NCI-H2171 treated with DMSO at 0.1 percent for 48 hours (cell line): ENCODE measurements at regions not wholly inside any gene's neighbourhood (a gene's known extent, or its start where the extent isn't known, plus 50 kb on each side); places are given as distances from the start of the nearest gene placed in this dataset.

Source experiments
- DNase-seq: peaks from one replicate; lab custom pipeline; 2025; lab: John Stamatoyannopoulos, UW

DNA sequence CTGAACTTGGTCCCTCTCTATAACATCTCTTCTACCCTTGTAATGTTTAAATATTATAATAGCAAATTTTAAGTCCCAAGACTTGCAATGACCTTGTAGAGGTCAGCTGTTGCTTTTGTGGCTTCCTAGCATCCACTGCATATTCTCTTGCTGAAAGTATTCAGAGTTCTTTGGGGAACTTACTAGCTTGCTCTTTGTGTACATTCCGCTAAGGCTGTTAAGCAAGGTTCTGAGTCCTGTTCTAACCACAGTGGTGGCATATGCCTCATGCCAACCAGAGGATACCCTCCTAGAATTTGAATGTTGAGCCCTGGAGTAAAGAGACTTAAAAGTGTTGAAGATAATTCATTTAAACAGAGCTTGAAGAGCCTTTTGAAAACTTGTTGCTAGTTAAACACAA is 570.9 kb downstream of the TLE1 start:
- no peak for DNase-seq

GRCh38 chr9:81116340-81117137 is 572.8 kb downstream of the TLE1 start:
- DNase-seq: peak; percentile 86

DNA sequence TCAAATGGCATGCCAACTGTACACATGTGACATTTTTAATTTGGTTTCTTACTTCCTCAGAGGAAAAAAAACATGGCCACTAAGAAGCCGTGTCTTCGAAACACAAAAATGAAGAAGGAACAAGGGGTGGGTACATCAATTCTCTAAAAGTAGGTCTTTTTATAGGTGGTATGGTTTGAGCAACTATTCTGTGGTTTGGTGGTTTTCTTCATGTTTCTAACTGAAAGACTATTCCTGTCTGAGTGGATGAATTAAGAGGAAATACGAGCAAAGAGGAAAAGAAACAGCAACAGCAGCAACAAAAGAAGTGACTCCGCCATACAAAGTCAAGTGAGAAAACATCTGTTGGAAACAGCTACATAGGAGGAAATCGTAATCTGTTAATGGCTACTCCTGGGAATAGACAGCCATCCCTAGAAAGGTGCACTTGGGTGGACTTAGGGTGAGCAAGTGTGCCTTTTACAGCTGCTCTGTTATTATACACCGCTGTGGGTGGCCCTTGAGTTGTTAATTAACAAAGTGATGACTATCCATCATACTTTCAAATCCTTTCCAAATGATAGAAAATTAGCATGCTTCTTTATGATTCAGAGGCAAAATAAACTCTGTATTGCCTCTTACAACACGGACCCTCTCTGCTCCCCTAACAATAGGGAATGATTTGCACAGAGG is 575.8 kb downstream of the TLE1 start:
- peak; percentile 57 for DNase-seq

GRCh38 chr9:81112627-81113452 is 576.5 kb downstream of the TLE1 start:
- peak; percentile 44 for DNase-seq

DNA sequence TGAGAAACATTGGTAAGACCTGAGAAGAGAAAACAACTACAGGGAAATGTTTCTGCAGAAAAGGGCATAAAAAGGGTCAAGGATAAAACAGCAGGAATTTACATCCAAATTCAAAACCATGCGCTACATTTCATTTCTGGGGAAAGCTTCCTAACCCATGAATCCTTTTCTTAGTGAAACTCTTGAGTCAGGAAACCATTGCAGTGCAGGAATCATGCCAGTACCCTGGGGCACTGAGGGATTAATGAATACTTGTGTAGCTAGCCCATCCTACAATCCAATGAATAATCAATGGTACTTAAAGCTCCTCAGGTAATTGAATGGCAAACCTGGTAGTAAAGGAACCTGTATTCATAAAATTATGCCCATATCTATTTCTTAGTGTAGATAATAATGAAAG is 580.5 kb downstream of the TLE1 start:
- DNase-seq: no peak

- DNase-seq: no peak
These were observed 581.0 kb downstream of the TLE1 start for GRCh38 chr9:81108391-81108790.

DNA sequence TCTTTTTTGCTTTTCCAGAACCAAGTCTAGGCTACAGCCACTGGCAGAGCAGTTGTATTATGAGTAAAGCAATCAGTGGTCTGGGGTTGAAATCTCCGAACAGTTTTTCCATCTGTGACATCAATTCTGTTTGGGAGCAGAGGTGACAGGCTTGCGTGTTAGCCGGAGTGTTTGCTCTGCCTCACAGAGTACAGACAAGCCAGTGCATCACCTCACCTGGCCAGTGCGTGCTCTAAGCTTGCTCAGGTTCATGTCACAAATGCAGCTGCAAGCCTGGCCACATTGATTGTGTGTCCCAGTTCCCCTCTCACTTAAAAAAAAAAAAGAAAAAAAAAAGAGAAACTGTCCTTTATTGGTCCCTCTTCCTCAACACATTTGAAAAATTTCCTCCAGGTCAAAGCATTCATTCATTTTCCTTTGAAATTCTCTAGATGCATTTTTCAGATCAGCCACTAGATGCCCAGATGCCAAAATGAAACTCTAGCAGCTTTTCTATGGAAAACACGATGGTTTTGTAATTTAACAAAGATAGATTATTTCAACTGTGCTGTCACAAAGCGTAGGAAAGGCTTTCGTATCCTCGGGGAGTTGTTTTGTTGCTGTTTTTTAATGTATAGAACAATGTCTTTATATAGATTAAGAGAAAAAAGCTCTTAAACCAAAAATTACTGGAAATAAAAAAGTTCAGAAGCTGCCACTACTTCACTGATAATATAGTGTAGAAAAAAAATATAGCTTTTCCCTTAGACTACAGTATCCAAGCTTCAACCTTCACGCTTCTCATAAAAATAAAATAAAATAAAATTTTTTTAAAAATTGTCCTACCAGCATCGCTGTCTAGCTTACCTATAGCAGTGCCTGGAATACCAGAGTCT is 585.5 kb downstream of the TLE1 start:
- DNase-seq: peak; percentile 4

GRCh38 chr9:81097131-81097847 is 592.1 kb downstream of the TLE1 start:
- DNase-seq: no peak

- DNase-seq: no peak
These were observed 592.7 kb downstream of the TLE1 start for GRCh38 chr9:81096625-81097024.

DNA sequence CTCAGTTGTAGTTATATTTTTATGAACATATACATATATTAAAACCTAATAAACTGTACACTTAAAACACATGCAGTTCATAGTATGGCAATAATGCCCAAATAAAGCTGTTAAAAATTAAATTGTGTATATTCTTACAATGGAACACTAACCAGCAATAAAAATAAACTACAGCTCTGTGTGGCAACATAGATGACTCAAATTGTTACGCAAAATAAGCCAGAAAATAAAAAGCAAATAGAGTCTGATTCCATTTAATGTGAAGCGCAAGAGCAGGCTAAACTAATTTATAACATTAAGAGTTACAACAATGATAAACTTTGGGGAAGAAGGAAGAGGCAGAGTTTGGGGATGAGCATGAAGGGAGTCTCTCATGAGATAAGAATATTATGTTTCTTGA is 597.3 kb downstream of the TLE1 start:
- DNase-seq: no peak

GRCh38 chr9:81088341-81088740 is 601.0 kb downstream of the TLE1 start:
- no peak for DNase-seq

GRCh38 chr9:81086416-81086815 is 602.9 kb downstream of the TLE1 start:
- DNase-seq: no peak

- no peak for DNase-seq
These were observed 605.4 kb downstream of the TLE1 start for GRCh38 chr9:81083854-81084512.

GRCh38 chr9:81083067-81083466 is 606.3 kb downstream of the TLE1 start:
- DNase-seq: no peak

DNA sequence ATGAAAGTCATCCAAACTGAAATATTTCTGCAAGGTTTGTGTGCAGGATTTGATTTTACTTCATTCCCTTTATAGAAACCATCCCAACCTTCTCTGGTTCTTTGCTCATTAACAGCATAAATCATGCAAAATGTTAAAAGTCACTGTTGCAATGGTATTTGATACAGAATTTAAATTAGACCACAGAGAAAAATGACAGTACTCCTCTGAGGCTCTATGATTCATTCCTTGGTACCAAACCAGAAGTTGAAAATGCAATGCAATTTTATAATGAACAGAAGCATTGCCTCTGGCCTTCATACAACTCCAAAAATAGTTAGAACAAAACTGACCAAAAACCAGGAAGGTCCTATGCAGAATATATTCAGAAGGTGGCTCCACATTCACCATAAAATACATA is 607.1 kb downstream of the TLE1 start:
- DNase-seq: no peak

GRCh38 chr9:81080900-81081299 is 608.4 kb downstream of the TLE1 start:
- no peak for DNase-seq

GRCh38 chr9:81080185-81080584 is 609.2 kb downstream of the TLE1 start:
- no peak for DNase-seq

DNA sequence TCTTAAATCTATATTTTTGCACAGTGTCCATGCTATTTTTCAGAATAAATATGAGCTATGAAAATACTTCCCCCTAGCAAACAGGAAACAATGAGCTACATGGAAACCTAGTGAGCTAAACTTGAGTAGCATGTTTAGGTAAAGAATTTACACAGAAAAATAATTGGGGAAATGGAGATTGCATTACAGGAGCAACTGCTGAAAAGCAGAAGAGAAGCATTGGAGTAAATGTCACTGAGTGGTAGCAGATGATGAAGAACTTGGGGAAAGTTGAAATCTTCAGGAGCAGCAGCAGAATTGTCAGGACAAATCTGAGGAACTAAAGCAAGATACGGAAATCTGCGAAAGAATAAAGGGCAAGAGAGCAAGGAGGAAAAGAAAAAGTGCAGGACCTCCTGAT is 610.3 kb downstream of the TLE1 start:
- DNase-seq: no peak

DNA sequence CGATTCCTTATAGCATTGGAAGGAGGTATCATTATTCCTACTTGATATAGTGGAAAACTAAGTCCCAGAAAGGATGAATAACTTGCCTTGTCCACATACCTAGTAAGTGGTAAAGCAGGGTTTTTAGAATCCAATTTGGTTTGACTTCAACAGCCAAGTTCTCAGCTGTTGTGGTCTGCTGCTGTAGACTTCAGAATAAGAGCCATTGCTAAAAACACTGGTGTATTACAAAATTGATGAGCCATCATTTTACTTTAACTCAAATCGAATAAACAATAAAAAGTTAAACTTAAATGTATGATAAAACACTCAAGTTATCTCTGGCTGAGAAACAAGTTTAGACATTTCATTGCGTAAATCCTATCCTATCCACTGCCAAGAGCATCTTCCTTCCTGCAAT is 610.8 kb downstream of the TLE1 start:
- DNase-seq: no peak

DNA sequence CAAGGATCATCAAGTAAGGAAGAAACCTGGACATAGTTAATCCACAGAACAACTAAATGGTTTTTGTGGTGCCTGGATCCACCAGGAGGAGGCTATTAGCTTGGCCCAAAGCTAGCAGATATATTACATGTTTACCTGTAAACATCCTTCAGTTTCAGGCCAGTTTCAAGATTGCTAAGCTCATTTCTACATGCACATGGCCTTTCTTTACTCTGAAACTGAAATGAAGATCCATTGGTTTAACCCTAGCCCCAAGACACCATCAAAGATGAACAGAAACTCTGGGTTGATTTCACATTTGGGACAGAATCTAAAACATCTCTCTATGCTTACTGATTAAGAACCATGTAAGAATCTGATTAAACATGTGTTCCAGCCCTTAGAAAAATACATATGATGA is 611.8 kb downstream of the TLE1 start:
- no peak for DNase-seq

GRCh38 chr9:81076131-81076530 is 613.2 kb downstream of the TLE1 start:
- DNase-seq: no peak
